Gastrocnemius medialis (tissue), 4 donors: ENCODE measurements at regions not wholly inside any gene's neighbourhood (a gene's known extent, or its start where the extent isn't known, plus 50 kb on each side); places are given as distances from the start of the nearest gene placed in this dataset.

Experiments
- ATAC-seq, 2 donors: fragments of 150-250 bp; one replicate each; pipeline ENCODE4 v1.9.1; 2016
- DNase-seq, 2 donors: peaks; one replicate each; pipeline ENCODE4 v3.0.0-alpha.2; 2019
- H3K27ac ChIP-seq, 4 donors: fragments of 200-600 bp; sonication (generic); 1 replicate in 1 of 4; 2 replicates in 3 of 4; pipeline ENCODE4 v1.5.1; 2016 to 2018; ENCODE audit warnings: mild to moderate bottlenecking in 2 of 4, moderate library complexity in 1 of 4
- H3K27me3 ChIP-seq, 3 donors: fragments of 200-600 bp; sonication (generic) in 2 of 3; 1 replicate in 1 of 3; 2 replicates in 2 of 3; pipeline versions ENCODE4 v1.5.1 to v1.6.0; 2016 to 2019; ENCODE audit warnings: mild to moderate bottlenecking in 1 of 3, moderate library complexity in 1 of 3
- H3K36me3 ChIP-seq, 2 donors: fragments of 200-600 bp; sonication (generic) in 1 of 2; one replicate each; pipeline ENCODE4 v1.5.1; 2017 to 2018
- H3K4me1 ChIP-seq, 2 donors: fragments of 200-600 bp; sonication (generic) in 1 of 2; one replicate each; pipeline ENCODE4 v1.5.1; 2016 to 2017; ENCODE audit warnings: mild to moderate bottlenecking in 2 of 2
- H3K4me3 ChIP-seq, 4 donors: fragments of 200-600 bp; sonication (generic) in 3 of 4; 1 replicate in 1 of 4; 2 replicates in 3 of 4; pipeline ENCODE4 v1.5.1; 2016 to 2019; ENCODE audit warnings: mild to moderate bottlenecking in 2 of 4
- H3K9me3 ChIP-seq, 3 donors: fragments of 200-600 bp; sonication (generic) in 2 of 3; 1 replicate in 1 of 3; 2 replicates in 2 of 3; pipeline ENCODE4 v1.5.1; 2016 to 2019
- POLR2A ChIP-seq, 2 donors: fragments of 450-650 bp; IDR thresholded peaks; one replicate each; pipeline ENCODE4 v1.6.1; 2017; ENCODE audit warnings: antibody characterized with exemption in 2 of 2, mild to moderate bottlenecking in 2 of 2, moderate library complexity in 2 of 2
- in situ Hi-C, 4 donors: fragments of 200-750 bp; cut with MboI; loops; one replicate each; pipeline versions ENCODE4 v1.15.0 to v1.8.0; 2017; ENCODE audit warnings: low sequenced_read_pairs in 4 of 4
- intact Hi-C: fragments of 100-400 bp; cut with DNase I; formaldehyde crosslinking; loops from one replicate; pipeline ENCODE4 v1.15.1; 2023; ENCODE audit warnings: low total_unique reads
- TF ChIP-seq, protein P1 (sequence below), 5 experiments: fragments of 450-650 bp in 3 of 5; fragments of 200-600 bp in 2 of 5; sonication (generic) in 2 of 5; IDR thresholded peaks in 4 of 5; conservative IDR thresholded peaks in 1 of 5; 1 replicate in 4 of 5; 2 replicates in 1 of 5; pipeline ENCODE4 v1.5.1; 2016 to 2019; ENCODE audit warnings: antibody characterized with exemption in 5 of 5, mild to moderate bottlenecking in 3 of 5, moderate library complexity in 3 of 5

DNA sequence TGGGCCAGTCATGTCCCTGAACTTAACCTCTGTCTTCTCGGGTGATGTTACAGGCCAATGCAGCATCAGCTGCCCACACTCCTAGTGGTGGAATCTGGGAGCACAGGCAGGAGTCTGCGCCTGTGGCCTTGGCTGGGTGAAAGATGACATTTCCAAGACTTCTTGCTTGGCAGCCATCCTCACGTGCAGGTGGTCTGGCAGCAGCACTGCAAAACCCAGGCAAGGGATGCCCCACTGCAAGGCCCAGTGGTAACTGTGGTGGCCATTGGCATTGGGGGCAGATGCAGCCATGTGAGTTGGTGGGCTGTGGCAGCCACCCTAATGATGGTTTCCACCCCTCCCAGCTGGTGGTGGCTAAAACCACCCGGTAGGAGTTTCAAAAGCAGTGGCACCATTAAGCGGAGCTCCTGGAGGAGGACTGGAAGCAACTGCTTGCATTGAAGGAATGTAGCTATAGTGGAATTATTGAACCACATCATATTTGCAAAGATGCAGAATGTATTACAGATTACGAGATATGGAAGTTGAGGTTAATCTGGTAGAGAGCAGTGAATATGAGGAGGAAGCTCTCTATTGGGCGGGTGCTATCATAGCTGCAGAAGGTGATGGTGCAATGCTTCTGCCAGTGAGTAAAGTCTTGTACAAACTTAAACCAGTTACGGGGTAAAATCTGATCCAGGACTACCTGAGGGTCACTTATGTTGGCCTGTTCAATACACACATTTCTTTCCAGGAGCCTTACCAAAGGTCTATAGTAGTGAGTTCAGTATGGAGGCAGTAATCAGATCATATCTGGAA lies 120.7 kb upstream of the TOP3B start:
- TF ChIP-seq, protein P1, sequence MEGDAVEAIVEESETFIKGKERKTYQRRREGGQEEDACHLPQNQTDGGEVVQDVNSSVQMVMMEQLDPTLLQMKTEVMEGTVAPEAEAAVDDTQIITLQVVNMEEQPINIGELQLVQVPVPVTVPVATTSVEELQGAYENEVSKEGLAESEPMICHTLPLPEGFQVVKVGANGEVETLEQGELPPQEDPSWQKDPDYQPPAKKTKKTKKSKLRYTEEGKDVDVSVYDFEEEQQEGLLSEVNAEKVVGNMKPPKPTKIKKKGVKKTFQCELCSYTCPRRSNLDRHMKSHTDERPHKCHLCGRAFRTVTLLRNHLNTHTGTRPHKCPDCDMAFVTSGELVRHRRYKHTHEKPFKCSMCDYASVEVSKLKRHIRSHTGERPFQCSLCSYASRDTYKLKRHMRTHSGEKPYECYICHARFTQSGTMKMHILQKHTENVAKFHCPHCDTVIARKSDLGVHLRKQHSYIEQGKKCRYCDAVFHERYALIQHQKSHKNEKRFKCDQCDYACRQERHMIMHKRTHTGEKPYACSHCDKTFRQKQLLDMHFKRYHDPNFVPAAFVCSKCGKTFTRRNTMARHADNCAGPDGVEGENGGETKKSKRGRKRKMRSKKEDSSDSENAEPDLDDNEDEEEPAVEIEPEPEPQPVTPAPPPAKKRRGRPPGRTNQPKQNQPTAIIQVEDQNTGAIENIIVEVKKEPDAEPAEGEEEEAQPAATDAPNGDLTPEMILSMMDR (IDR thresholded peaks at IDR 0.05 in 4 of 5, conservative IDR thresholded peaks at IDR 0.05 in 1 of 5), result peak in 1 of 5 experiments; percentile 25
- TF ChIP-seq POLR2A (IDR thresholded peaks at IDR 0.05), result no peak
- Histone ChIP-seq H3K9me3 (no peaks in the 10 kb centered on the region), H3K4me1 (no peaks in the 10 kb centered on the region), H3K4me3 (no peak overlapping the region), H3K27ac (no peak overlapping the region), H3K27me3 (no peaks in the 10 kb centered on the region), H3K36me3 (no peaks in the 10 kb centered on the region)
- no peak for ATAC-seq
- intact Hi-C loops (no loop called here), in situ Hi-C loops (no loop called here)
- DNase-seq, result no peak

DNA sequence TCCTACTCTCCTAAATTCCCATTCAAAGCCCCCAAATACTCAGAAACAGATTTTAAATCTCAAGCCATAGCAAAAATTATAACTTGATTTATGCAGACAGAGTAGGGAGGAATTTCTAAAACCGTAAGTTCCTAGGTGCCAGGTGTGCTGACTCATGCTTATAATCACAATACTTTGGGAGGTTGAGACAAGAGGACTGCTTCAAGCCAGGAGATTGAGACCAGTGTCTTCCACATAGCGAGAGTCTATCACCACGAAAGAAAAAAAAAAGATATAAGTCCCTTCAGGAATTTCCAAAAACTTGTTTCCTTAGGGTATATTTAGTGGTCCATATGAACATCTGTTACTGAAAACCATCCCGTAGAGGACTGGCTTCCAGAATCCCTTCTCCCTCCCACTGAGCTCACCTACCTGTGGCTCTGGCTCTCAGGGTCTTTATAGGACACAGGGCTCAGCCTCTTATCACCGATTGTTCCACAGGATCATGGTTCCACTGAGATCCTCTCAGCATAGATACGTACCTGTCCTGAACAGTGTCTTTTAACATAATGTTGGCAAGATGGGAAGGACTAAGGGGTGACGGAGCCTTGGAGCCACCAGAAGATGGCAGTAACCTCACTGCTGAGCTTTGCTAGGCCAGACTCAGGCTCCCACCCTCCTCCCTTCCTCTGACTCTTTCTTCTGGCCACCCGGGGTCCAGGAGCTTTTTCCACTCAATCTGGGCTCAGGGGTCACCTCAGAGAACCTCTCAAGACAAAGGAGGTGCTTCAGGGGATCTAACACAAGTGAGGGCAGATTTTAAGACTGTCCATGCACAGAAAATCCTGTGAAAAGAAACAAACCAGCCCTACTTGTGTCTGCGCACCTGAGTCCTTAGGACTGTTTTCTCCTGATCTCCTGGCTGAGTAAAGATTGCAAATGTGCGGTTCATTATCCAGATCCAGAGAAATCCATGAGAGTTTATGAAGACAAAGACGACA lies 117.5 kb upstream of the TOP3B start:
- no peaks in the 10 kb centered on the region for H3K27me3 ChIP-seq
- no peaks in the 10 kb centered on the region for H3K4me1 ChIP-seq
- no peak for ATAC-seq
- TF ChIP-seq, protein P1 (IDR thresholded peaks at IDR 0.05 in 4 of 5, conservative IDR thresholded peaks at IDR 0.05 in 1 of 5), result no peak
- TF ChIP-seq POLR2A (IDR thresholded peaks at IDR 0.05), result no peak
- no peaks in the 10 kb centered on the region for H3K9me3 ChIP-seq
- no peak for DNase-seq
- no peak overlapping the region for H3K27ac ChIP-seq
- in situ Hi-C loops (no loop called here), intact Hi-C loops (no loop called here)
- H3K36me3 ChIP-seq, result no peaks in the 10 kb centered on the region
- no peak overlapping the region for H3K4me3 ChIP-seq

DNA sequence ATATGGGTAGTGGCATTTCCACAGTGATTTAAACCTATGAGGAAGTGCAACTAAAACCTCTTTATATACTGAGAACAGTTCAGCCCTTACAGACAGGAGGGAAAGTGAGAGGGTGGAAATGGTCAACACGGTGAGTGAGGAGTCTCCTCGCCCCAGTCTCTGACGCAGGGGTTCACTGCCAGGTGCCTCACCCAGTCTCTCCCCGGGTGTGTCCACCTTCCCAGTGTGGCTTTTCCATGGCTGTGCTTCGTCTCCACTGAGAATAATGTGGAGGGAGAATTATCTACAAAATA lies 116.6 kb upstream of the TOP3B start:
- no peak for DNase-seq
- TF ChIP-seq, protein P1 (IDR thresholded peaks at IDR 0.05 in 4 of 5, conservative IDR thresholded peaks at IDR 0.05 in 1 of 5), result no peak
- no peak for TF ChIP-seq POLR2A (IDR thresholded peaks at IDR 0.05)
- in situ Hi-C loops (no loop called here), intact Hi-C loops (no loop called here)
- Histone ChIP-seq H3K4me3 (no peak overlapping the region), H3K27me3 (peaks cover 0 to under 1% (median 0%) of the 10 kb centered on the region in 3 donors), H3K9me3 (no peaks in the 10 kb centered on the region), H3K4me1 (no peaks in the 10 kb centered on the region), H3K27ac (no peak overlapping the region), H3K36me3 (no peaks in the 10 kb centered on the region)
- no peak for ATAC-seq

DNA sequence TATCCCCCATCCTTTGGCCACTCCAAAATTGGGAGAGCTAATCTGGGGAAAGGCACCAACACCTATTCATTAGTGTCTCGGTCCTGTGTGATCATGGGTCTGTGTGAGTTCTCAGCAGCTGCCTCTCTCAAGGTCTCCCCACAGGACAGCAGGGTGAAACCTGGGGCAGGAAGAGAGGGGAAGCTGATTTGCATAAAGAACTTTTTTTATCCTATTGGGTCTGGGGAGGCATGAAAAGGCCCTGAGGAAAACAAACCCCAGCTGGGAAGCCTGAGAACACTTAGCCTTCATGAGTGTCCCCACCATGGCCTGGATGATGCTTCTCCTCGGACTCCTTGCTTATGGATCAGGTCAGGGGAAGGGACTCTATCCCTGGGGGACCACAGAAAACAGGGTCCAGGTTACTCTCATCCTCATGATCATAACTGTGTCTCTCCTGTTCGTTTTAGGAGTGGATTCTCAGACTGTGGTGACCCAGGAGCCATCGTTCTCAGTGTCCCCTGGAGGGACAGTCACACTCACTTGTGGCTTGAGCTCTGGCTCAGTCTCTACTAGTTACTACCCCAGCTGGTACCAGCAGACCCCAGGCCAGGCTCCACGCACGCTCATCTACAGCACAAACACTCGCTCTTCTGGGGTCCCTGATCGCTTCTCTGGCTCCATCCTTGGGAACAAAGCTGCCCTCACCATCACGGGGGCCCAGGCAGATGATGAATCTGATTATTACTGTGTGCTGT lies 116.0 kb upstream of the TOP3B start:
- H3K27ac ChIP-seq, result no peak overlapping the region
- no peaks in the 10 kb centered on the region for H3K36me3 ChIP-seq
- H3K9me3 ChIP-seq, result no peaks in the 10 kb centered on the region
- DNase-seq (no peak), ATAC-seq (no peak)
- no peaks in the 10 kb centered on the region for H3K4me1 ChIP-seq
- intact Hi-C loops (no loop called here), in situ Hi-C loops (no loop called here)
- no peak overlapping the region for H3K4me3 ChIP-seq
- TF ChIP-seq, protein P1 (IDR thresholded peaks at IDR 0.05 in 4 of 5, conservative IDR thresholded peaks at IDR 0.05 in 1 of 5), result no peak
- no peak for TF ChIP-seq POLR2A (IDR thresholded peaks at IDR 0.05)
- H3K27me3 ChIP-seq, result peaks cover 0 to 5% (median 0%) of the 10 kb centered on the region in 3 donors
